ENCODE measurements at regions not wholly inside any gene's neighbourhood (a gene's known extent, or its start where the extent isn't known, plus 50 kb on each side); places are given as distances from the start of the nearest gene placed in this dataset.

DNA sequence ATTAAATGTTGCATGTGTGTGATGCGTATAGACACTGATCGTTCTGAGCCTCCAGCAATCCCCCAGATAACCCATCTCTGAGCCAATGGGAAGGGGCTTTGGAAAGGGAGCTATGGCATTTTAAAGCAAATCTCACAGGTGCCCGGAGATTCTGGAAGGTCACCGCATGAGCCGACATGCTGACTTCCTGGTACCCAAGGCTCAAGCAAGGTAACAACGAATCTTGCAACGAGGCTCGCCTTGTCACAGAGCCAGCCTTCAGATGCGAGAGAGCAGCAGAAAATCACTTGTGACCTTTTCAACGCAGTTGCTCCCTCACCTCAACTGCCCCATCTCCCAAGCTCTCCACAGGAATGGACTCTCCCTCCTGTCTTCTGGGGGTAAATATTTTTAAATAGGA, 154.8 kb upstream of the CDH5 start:
- TF ChIP-seq, protein P1, sequence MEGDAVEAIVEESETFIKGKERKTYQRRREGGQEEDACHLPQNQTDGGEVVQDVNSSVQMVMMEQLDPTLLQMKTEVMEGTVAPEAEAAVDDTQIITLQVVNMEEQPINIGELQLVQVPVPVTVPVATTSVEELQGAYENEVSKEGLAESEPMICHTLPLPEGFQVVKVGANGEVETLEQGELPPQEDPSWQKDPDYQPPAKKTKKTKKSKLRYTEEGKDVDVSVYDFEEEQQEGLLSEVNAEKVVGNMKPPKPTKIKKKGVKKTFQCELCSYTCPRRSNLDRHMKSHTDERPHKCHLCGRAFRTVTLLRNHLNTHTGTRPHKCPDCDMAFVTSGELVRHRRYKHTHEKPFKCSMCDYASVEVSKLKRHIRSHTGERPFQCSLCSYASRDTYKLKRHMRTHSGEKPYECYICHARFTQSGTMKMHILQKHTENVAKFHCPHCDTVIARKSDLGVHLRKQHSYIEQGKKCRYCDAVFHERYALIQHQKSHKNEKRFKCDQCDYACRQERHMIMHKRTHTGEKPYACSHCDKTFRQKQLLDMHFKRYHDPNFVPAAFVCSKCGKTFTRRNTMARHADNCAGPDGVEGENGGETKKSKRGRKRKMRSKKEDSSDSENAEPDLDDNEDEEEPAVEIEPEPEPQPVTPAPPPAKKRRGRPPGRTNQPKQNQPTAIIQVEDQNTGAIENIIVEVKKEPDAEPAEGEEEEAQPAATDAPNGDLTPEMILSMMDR (IDR thresholded peaks at IDR 0.05; ENCODE audit: insufficient read depth, low read length) = no peak
- DNase-seq (ENCODE audit: low read depth) = no peak
- no peak overlapping the region for H3K4me3 ChIP-seq (ENCODE audit: low read depth, low read length)

DNA sequence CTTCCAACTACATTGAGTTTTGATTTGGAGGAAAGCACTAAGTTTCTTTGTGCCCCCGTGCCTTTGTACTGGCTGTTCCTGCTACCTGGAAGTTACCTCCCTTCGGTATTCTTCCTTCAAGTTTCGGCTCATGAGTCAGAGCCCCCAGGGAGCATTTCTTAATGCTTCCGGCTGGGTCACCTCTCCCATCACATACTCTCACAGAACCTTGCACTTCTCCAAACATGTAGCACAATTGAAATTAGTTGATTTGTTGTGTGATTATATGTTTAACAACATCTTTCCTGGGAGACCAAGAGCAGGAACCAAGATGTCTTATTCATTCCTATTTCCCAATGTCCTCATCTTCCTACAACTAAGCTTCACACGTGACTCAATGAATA, 158.6 kb upstream of the CDH5 start:
- no peak for DNase-seq (ENCODE audit: low read depth)
- H3K4me3 ChIP-seq (ENCODE audit: low read depth, low read length) = no peak overlapping the region
- TF ChIP-seq, protein P1 (IDR thresholded peaks at IDR 0.05; ENCODE audit: insufficient read depth, low read length) = no peak

DNA sequence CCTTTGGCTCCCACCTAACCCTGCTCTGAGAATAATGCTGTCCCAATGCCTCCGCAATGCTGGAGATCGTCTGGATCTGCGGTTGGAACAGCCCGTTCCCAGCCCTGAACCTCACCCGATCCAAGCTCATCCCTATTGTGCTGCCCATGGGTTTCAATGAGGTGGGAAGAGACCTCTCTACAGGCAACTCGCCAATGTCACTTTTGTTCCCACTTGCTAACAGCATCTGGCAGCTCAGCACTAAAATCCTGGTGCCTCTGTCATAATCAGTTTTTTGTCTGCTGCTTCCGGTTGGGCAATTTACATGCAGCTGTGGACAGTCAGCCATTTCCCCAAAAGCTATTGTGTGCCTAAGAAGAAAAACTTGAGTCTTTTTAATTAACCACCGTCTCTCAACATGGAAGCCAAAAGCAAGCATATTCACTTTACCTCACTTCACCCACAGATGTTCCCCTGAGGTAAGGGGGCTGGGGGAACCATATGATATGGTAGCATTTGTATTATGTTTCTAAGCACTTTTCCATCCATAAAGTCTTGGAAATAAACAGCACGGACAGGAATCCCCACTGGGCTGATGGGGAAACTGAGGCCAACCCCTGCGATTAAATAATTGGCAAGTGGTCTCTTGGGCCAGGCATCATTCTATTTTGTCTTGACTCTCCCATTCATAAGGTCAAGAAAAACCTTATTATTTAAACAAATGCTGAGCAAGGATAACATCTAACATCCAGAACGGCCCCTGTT, 159.2 kb upstream of the CDH5 start:
- no peak for DNase-seq (ENCODE audit: low read depth)
- TF ChIP-seq, protein P1 (IDR thresholded peaks at IDR 0.05; ENCODE audit: insufficient read depth, low read length) = no peak
- no peak overlapping the region for H3K4me3 ChIP-seq (ENCODE audit: low read depth, low read length)

DNA sequence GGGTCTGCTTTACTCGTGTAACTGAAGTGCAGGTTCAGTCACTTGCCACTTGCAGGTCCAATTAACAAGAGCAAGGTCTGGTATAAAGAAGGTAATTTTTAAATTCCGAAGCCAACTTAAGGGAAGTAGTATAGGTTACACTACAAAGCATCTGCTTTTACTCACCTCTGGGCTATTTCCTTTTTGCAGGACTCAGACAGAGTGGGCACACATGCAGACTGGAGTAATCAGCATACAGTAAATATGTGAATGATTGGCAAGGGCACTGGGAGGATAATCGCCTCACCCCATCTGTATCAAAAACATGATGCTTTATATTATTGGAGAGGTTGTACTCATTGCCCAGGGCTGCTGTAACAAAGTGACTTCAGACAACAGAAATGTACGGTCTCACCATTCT, 160.1 kb upstream of the CDH5 start:
- TF ChIP-seq, protein P1 (IDR thresholded peaks at IDR 0.05; ENCODE audit: insufficient read depth, low read length) = no peak
- no peak overlapping the region for H3K4me3 ChIP-seq (ENCODE audit: low read depth, low read length)
- no peak for DNase-seq (ENCODE audit: low read depth)

DNA sequence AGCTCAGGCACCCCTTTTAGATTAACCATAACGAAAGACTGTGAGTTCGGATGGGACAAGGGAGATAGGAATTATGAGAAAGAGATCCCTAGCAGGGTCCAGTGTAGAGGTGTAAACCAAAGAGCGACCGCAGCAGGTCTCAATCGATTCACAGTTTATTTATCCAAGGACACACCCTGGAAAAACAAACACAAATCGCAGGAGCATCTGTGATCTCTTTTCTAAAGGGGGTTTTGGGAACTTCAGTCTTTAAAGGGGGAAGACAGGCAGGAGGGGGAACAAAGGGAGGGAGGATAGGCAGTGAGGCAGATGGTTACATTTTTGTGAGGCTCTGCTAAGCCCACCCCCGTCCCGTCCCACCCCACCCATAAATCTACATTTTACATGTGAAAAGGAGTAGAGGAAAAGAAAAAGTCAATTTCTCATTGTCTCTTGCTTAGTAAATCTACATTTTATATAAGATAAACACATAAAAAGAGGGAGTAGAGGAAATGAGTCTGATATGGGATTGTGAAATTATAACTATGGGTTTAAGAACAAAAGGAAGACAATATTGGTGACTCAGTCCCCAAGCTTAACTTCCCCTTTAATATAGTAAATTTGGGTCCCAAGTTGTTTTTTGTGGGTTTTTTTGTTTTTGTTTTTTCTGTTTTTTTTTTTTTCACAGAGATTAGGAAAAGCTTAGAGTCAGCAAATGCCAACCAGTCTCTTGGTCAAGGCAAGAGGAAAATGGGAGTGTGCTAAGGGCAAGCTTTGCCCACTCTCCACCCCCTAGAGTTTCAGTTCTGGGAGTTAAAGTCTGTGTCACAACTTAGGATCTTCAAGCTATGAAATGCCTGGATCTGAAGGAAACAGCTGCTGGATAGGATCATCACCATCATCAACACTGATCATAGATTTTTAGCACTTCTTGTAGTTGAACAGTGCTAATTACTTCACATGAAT, 160.9 kb upstream of the CDH5 start:
- H3K4me3 ChIP-seq (ENCODE audit: low read depth, low read length) = no peak overlapping the region
- TF ChIP-seq, protein P1 (IDR thresholded peaks at IDR 0.05; ENCODE audit: insufficient read depth, low read length) = no peak
- peak; percentile 49 for DNase-seq (ENCODE audit: low read depth)

DNA sequence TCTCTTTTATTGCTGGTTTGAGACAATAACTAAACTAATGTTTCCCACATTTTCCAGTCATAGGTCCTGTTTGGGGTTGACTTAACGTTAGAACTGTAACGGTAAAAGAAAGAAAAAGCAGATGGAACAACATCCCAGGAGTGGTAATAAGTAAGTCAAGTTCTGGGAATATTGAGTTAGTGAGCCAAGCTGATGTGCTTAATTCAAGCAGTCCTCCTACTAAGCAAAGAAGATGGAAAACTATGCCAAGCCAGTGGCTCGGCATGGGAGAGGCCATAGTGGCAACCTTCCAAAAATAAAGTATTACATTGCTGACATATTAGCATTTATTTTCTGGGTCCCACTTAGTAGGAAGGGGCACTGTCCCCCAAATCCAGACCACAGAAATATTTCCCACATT, 161.7 kb upstream of the CDH5 start:
- peak; percentile 84 for DNase-seq (ENCODE audit: low read depth)
- TF ChIP-seq, protein P1 (IDR thresholded peaks at IDR 0.05; ENCODE audit: insufficient read depth, low read length) = no peak
- H3K4me3 ChIP-seq (ENCODE audit: low read depth, low read length) = no peak overlapping the region

Data from fibroblast of the aortic adventitia (primary cell).